H9 (cell line): ENCODE measurements at regions not wholly inside any gene's neighbourhood (a gene's known extent, or its start where the extent isn't known, plus 50 kb on each side); places are given as distances from the start of the nearest gene placed in this dataset.
A peak's percentile ranks its signal among the peaks of the same experiment; 100 is the strongest.

Source experiments
- DNase-seq: peaks from one replicate; pipeline ENCODE4 v3.0.0-alpha.2; 2017
- H2AFZ ChIP-seq: one replicate; pipeline ENCODE4 v1.6.1; 2013; ENCODE audit warnings: mild to moderate bottlenecking, low read length, control low read depth, moderate library complexity
- H2AK5ac ChIP-seq: 2 replicates; pipeline ENCODE4 v1.6.1; 2013; ENCODE audit warnings: low read length, control low read depth, mixed read lengths; ENCODE audit not compliant: insufficient read length
- H2BK120ac ChIP-seq: one replicate; pipeline ENCODE4 v1.6.1; 2013; ENCODE audit warnings: low read depth, mild to moderate bottlenecking, low read length, control low read depth, inconsistent platforms; ENCODE audit not compliant: poor library complexity, severe bottlenecking
- H2BK12ac ChIP-seq: 2 replicates; pipeline ENCODE4 v1.6.1; 2013; ENCODE audit warnings: low read length, control low read depth, mixed read lengths, low read depth; ENCODE audit not compliant: insufficient read length
- H2BK15ac ChIP-seq: 2 replicates; pipeline ENCODE4 v1.6.1; 2013; ENCODE audit warnings: low read depth, low read length, control low read depth
- H2BK20ac ChIP-seq: one replicate; pipeline ENCODE4 v1.6.1; 2013; ENCODE audit warnings: low read depth, mild to moderate bottlenecking, low read length, control low read depth, inconsistent platforms; ENCODE audit not compliant: poor library complexity, severe bottlenecking
- H2BK5ac ChIP-seq: 2 replicates; pipeline ENCODE4 v1.6.1; 2013; ENCODE audit warnings: low read length, control low read depth, mixed read lengths; ENCODE audit not compliant: insufficient read length
- H3K14ac ChIP-seq: 2 replicates; pipeline ENCODE4 v1.6.1; 2013; ENCODE audit warnings: low read length, control low read depth; ENCODE audit not compliant: insufficient read depth
- H3K18ac ChIP-seq: 2 replicates; pipeline ENCODE4 v1.6.1; 2013; ENCODE audit warnings: low read depth, mild to moderate bottlenecking, mixed read lengths, low read length, control low read depth; ENCODE audit not compliant: insufficient read length
- H3K23ac ChIP-seq: 2 replicates; pipeline ENCODE4 v1.6.1; 2013; ENCODE audit warnings: low read length, control low read depth, mixed read lengths, low read depth; ENCODE audit not compliant: insufficient read length
- H3K23me2 ChIP-seq: 2 replicates; pipeline ENCODE4 v1.6.1; 2013; ENCODE audit warnings: low read depth, mild to moderate bottlenecking, mixed read lengths, low read length, control low read depth; ENCODE audit not compliant: insufficient read length, poor library complexity, severe bottlenecking
- H3K27ac ChIP-seq: 2 replicates; pipeline ENCODE4 v1.5.1; 2013; ENCODE audit warnings: low read length, control low read depth, mixed read lengths, low read depth; ENCODE audit not compliant: insufficient read length
- H3K27me3 ChIP-seq: 2 replicates; pipeline ENCODE4 v1.6.1; 2013; ENCODE audit warnings: low read length, control low read depth, inconsistent platforms; ENCODE audit not compliant: insufficient read depth
- H3K4ac ChIP-seq: 2 replicates; pipeline ENCODE4 v1.6.1; 2013; ENCODE audit warnings: low read depth, mild to moderate bottlenecking, control low read depth, inconsistent platforms, low read length, moderate library complexity
- H3K4me1 ChIP-seq: 2 replicates; pipeline ENCODE4 v1.6.1; 2013; ENCODE audit warnings: low read length, control low read depth, inconsistent platforms; ENCODE audit not compliant: insufficient read depth
- H3K4me2 ChIP-seq: 2 replicates; pipeline ENCODE4 v1.6.1; 2013; ENCODE audit warnings: low read length, control low read depth, mixed read lengths; ENCODE audit not compliant: insufficient read length, insufficient read depth
- H3K56ac ChIP-seq: 2 replicates; pipeline ENCODE4 v1.6.1; 2013; ENCODE audit warnings: low read depth, mild to moderate bottlenecking, mixed read lengths, low read length, control low read depth; ENCODE audit not compliant: insufficient read length
- H3K79me1 ChIP-seq: 2 replicates; pipeline ENCODE4 v1.6.1; 2013; ENCODE audit warnings: low read depth, mild to moderate bottlenecking, moderate library complexity, low read length, control low read depth, inconsistent platforms; ENCODE audit not compliant: insufficient read depth, poor library complexity, severe bottlenecking
- H3K79me2 ChIP-seq: 2 replicates; pipeline ENCODE4 v1.6.1; 2013; ENCODE audit warnings: low read length, control low read depth, inconsistent platforms; ENCODE audit not compliant: insufficient read depth
- H3K9ac ChIP-seq: 2 replicates; pipeline ENCODE4 v1.6.1; 2013; ENCODE audit warnings: low read length, control low read depth, mixed read lengths; ENCODE audit not compliant: insufficient read length; ENCODE audit errors: extremely low read depth
- H3K9me3 ChIP-seq: one replicate; pipeline ENCODE4 v1.6.1; 2013; ENCODE audit warnings: low read depth, low read length, inconsistent platforms; ENCODE audit not compliant: control insufficient read depth
- H3T11ph ChIP-seq: one replicate; pipeline ENCODE4 v1.6.1; 2013; ENCODE audit warnings: mild to moderate bottlenecking, low read length, control low read depth, inconsistent platforms
- H4K20me1 ChIP-seq: one replicate; pipeline ENCODE4 v1.6.1; 2013; ENCODE audit not compliant: control insufficient read depth, insufficient read length, insufficient read depth
- H4K5ac ChIP-seq: 2 replicates; pipeline ENCODE4 v1.6.1; 2013; ENCODE audit warnings: low read depth, mild to moderate bottlenecking, mixed read lengths, low read length, control low read depth; ENCODE audit not compliant: insufficient read length
- H4K8ac ChIP-seq: replicated peaks from 2 replicates; pipeline ENCODE4 v1.6.1; 2013; ENCODE audit warnings: low read length, control low read depth, mixed read lengths, low read depth; ENCODE audit not compliant: insufficient read length
- H4K91ac ChIP-seq: 2 replicates; pipeline ENCODE4 v1.6.1; 2013; ENCODE audit warnings: low read depth, mild to moderate bottlenecking, moderate library complexity, mixed read lengths, low read length, control low read depth; ENCODE audit not compliant: insufficient read length
- H3K27ac Mint-ChIP-seq, 3 experiments: 2 replicates in 2 of 3; 3 replicates in 1 of 3; pipeline ENCODE4 v1.8.0; 2020 to 2021; ENCODE audit warnings: mixed read lengths in 3 of 3, mild to moderate bottlenecking in 1 of 3, moderate library complexity in 1 of 3
- H3K27me3 Mint-ChIP-seq: 2 replicates; pipeline ENCODE4 v1.8.0; 2021; ENCODE audit warnings: low read depth, mild to moderate bottlenecking, moderate library complexity, mixed read lengths
- H3K36me3 Mint-ChIP-seq, 3 experiments: 2 replicates in 2 of 3; 3 replicates in 1 of 3; pipeline ENCODE4 v1.8.0; 2020 to 2021; ENCODE audit warnings: low read depth in 3 of 3, mixed read lengths in 3 of 3; ENCODE audit not compliant: insufficient read depth in 1 of 3
- H3K4me1 Mint-ChIP-seq, 2 experiments: 2 replicates each; pipeline ENCODE4 v1.8.0; 2020; ENCODE audit warnings: mixed read lengths in 2 of 2
- H3K4me3 Mint-ChIP-seq, 2 experiments: 2 replicates in 1 of 2; 3 replicates in 1 of 2; pipeline ENCODE4 v1.8.0; 2020 to 2021; ENCODE audit warnings: mild to moderate bottlenecking in 2 of 2, mixed read lengths in 2 of 2, moderate library complexity in 1 of 2
- H3K9me3 Mint-ChIP-seq, 2 experiments: 2 replicates in 1 of 2; 3 replicates in 1 of 2; pipeline ENCODE4 v1.8.0; 2020; ENCODE audit warnings: mild to moderate bottlenecking in 2 of 2, mixed read lengths in 2 of 2, moderate library complexity in 1 of 2
- WGBS: extraction: QIAGEN DNeasy Blood & Tissue Kit; methylation state at CpG from one replicate; pipeline ENCODE4 v1.1.7; 2013; ENCODE audit warnings: missing lambda C conversion rate, low lambda C conversion rate, mixed read lengths; ENCODE audit not compliant: insufficient read length; ENCODE audit errors: extremely low coverage; 5-methylcytosine and 5-hydroxymethylcytosine counted together
- TF ChIP-seq, protein P1 (sequence below): fragments of 200-600 bp; sonication (generic); conservative IDR thresholded peaks from 3 replicates; pipeline ENCODE4 v1.8.0; 2021; ENCODE audit warnings: antibody characterized with exemption, mild to moderate bottlenecking

DNA sequence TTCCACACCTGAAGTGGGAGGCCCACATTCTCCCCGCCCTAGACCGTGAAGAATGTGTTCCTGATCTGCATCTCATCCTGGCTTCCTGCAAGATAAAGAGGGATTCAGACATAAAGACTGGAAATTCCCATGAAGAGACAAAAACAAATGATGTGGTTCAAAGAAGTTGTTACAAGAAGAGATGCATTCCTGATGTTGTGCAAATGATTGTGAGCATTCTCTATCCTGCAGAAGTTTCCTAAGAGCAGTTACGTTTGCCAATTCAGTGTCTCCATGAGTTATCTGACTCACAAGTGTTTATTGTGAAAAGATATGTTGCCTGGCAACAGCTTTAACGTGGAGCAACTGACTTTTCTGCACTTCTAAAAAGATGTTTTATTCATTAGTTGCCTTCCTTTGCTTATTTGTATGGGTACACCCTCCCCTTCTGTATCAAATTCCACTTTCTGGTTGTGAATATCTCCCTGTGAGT, 107.8 kb downstream of the ZIC4 start:
- no peak overlapping the region for H3K27ac ChIP-seq
- no peak overlapping the region for H2BK20ac ChIP-seq
- H3K23ac ChIP-seq, result no peak overlapping the region
- no peaks in the 10 kb centered on the region for H4K20me1 ChIP-seq
- H3K27me3 Mint-ChIP-seq, result no peaks in the 10 kb centered on the region
- H2BK120ac ChIP-seq, result peak overlapping the region; percentile 48
- no peak overlapping the region for H4K8ac ChIP-seq
- no peak overlapping the region for H2BK5ac ChIP-seq
- no peak overlapping the region for H4K91ac ChIP-seq
- H3K27ac Mint-ChIP-seq, result peak overlapping the region in 1 of 3 experiments; percentile 5; a peak in 2 of 7 replicates
- no peak overlapping the region for H3T11ph ChIP-seq
- H2AFZ ChIP-seq, result no peak overlapping the region
- WGBS, result no CpG with 5 or more reads among the region's 4 CpGs
- no peaks in the 10 kb centered on the region for H3K36me3 Mint-ChIP-seq
- no peaks in the 10 kb centered on the region for H3K9me3 Mint-ChIP-seq
- H3K79me1 ChIP-seq, result no peaks in the 10 kb centered on the region
- no peak overlapping the region for H3K4ac ChIP-seq
- H2AK5ac ChIP-seq, result no peak overlapping the region
- no peak overlapping the region for H2BK12ac ChIP-seq
- H3K9me3 ChIP-seq, result no peaks in the 10 kb centered on the region
- no peaks in the 10 kb centered on the region for H3K79me2 ChIP-seq
- H3K4me1 ChIP-seq, result peaks cover 5% of the 10 kb centered on the region; the same call in 1 of the 2 replicates
- H2BK15ac ChIP-seq, result no peak overlapping the region
- no peaks in the 10 kb centered on the region for H3K23me2 ChIP-seq
- H3K18ac ChIP-seq, result no peak overlapping the region
- H3K9ac ChIP-seq, result no peak overlapping the region
- H3K14ac ChIP-seq, result no peak overlapping the region
- no peak overlapping the region for H3K4me2 ChIP-seq
- H4K5ac ChIP-seq, result no peak overlapping the region
- H3K27me3 ChIP-seq, result no peaks in the 10 kb centered on the region
- H3K4me1 Mint-ChIP-seq, result peaks cover 10 to 16% of the 10 kb centered on the region in 2 experiments
- no peak for DNase-seq
- H3K4me3 Mint-ChIP-seq, result no peak overlapping the region
- TF ChIP-seq, protein P1, sequence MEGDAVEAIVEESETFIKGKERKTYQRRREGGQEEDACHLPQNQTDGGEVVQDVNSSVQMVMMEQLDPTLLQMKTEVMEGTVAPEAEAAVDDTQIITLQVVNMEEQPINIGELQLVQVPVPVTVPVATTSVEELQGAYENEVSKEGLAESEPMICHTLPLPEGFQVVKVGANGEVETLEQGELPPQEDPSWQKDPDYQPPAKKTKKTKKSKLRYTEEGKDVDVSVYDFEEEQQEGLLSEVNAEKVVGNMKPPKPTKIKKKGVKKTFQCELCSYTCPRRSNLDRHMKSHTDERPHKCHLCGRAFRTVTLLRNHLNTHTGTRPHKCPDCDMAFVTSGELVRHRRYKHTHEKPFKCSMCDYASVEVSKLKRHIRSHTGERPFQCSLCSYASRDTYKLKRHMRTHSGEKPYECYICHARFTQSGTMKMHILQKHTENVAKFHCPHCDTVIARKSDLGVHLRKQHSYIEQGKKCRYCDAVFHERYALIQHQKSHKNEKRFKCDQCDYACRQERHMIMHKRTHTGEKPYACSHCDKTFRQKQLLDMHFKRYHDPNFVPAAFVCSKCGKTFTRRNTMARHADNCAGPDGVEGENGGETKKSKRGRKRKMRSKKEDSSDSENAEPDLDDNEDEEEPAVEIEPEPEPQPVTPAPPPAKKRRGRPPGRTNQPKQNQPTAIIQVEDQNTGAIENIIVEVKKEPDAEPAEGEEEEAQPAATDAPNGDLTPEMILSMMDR, result no peak
- H3K56ac ChIP-seq, result no peak overlapping the region
